ENCODE measurements at regions not wholly inside any gene's neighbourhood (a gene's known extent, or its start where the extent isn't known, plus 50 kb on each side); places are given as distances from the start of the nearest gene placed in this dataset.

- TF ChIP-seq CTCF (conservative IDR thresholded peaks at IDR 0.05; ENCODE audit: low read depth, low read length) (no peak), POLR2A (IDR thresholded peaks at IDR 0.05; ENCODE audit: low read depth, low read length) (no peak), BHLHE40 (IDR thresholded peaks at IDR 0.05; ENCODE audit: low read depth, low read length) (no peak), RCOR1 (IDR thresholded peaks at IDR 0.05; ENCODE audit: insufficient replicate concordance, low read length) (no peak), CEBPB (IDR thresholded peaks at IDR 0.05; ENCODE audit: low read depth, low read length) (no peak), ELK1 (IDR thresholded peaks at IDR 0.05; ENCODE audit: borderline replicate concordance, low read depth, low read length) (no peak), USF2 (IDR thresholded peaks at IDR 0.05; ENCODE audit: low read depth, low read length) (no peak), MAFK (IDR thresholded peaks at IDR 0.05; ENCODE audit: low read depth, low read length) (no peak), SMC3 (IDR thresholded peaks at IDR 0.05; ENCODE audit: low read depth, low read length) (no peak), MXI1 (IDR thresholded peaks at IDR 0.05; ENCODE audit: borderline replicate concordance, low read depth, low read length) (no peak), MAZ (IDR thresholded peaks at IDR 0.05; ENCODE audit: borderline replicate concordance, low read depth, low read length) (no peak), NFE2L2 (IDR thresholded peaks at IDR 0.05; ENCODE audit: low read depth, low read length) (no peak), FOS (IDR thresholded peaks at IDR 0.05; ENCODE audit: low read depth, low read length) (no peak), RFX5 (IDR thresholded peaks at IDR 0.05; ENCODE audit: low read depth, low read length) (no peak)
Observed at GRCh38 chr3:146851665-146852064, 246.5 kb upstream of the PLSCR5 start.
